IMR-90 (cell line): ENCODE measurements at regions not wholly inside any gene's neighbourhood (a gene's known extent, or its start where the extent isn't known, plus 50 kb on each side); places are given as distances from the start of the nearest gene placed in this dataset.

Experiments
- CEBPB ChIP-seq: IDR thresholded peaks from 2 replicates; pipeline ENCODE4 v1.6.1; 2012; ENCODE audit warnings: low read depth, low read length, improper control_type of control experiment
- CTCF ChIP-seq: conservative IDR thresholded peaks from 2 replicates; pipeline ENCODE4 v1.5.1; 2012; ENCODE audit warnings: mild to moderate bottlenecking, low read depth, low read length, improper control_type of control experiment
- POLR2A ChIP-seq: IDR thresholded peaks from 2 replicates; pipeline ENCODE4 v1.6.1; 2012; ENCODE audit warnings: mild to moderate bottlenecking, low read depth, low read length
- RAD21 ChIP-seq: IDR thresholded peaks from 2 replicates; pipeline ENCODE4 v1.6.1; 2012; ENCODE audit warnings: low read length, improper control_type of control experiment

- TF ChIP-seq CTCF (no peak), RAD21 (no peak), POLR2A (no peak), CEBPB (no peak)
These were observed 154.1 kb upstream of the GPR149 start for GRCh38 chr3:154584041-154584440.
